GM12878 (cell line): ENCODE measurements at regions not wholly inside any gene's neighbourhood (a gene's known extent, or its start where the extent isn't known, plus 50 kb on each side); places are given as distances from the start of the nearest gene placed in this dataset.

Experiments used
- BHLHE40 ChIP-seq, 2 experiments: fragments of 450-650 bp in 1 of 2; IDR thresholded peaks; 2 replicates each; pipeline ENCODE4 v1.6.1; 2011 to 2017; ENCODE audit warnings: low read depth in 2 of 2, borderline replicate concordance in 1 of 2, improper control_type of control experiment in 1 of 2, low read length in 1 of 2, mild to moderate bottlenecking in 1 of 2
- ETV6 ChIP-seq, 2 experiments: fragments of 450-650 bp in 1 of 2; IDR thresholded peaks in 1 of 2; conservative IDR thresholded peaks in 1 of 2; 2 replicates each; pipeline ENCODE4 v1.6.1; 2014; ENCODE audit warnings: antibody characterized with exemption in 1 of 2, borderline replicate concordance in 1 of 2, low read depth in 1 of 2, mild to moderate bottlenecking in 1 of 2, moderate library complexity in 1 of 2
- GATAD2B ChIP-seq: fragments of 450-650 bp; conservative IDR thresholded peaks from 2 replicates; pipeline ENCODE4 v1.6.1; 2017; ENCODE audit warnings: low read depth, mild to moderate bottlenecking, moderate library complexity
- HCFC1 ChIP-seq: fragments of 150-350 bp; IDR thresholded peaks from 2 replicates; pipeline ENCODE4 v1.6.1; 2014; ENCODE audit warnings: low read length
- NFXL1 ChIP-seq: fragments of 450-650 bp; IDR thresholded peaks from 2 replicates; pipeline ENCODE4 v1.6.1; 2017; ENCODE audit warnings: antibody characterized with exemption, mild to moderate bottlenecking, borderline replicate concordance
- NR2F1 ChIP-seq: fragments of 450-650 bp; conservative IDR thresholded peaks from 2 replicates; pipeline ENCODE4 v1.6.1; 2017; ENCODE audit warnings: mild to moderate bottlenecking
- PAX8 ChIP-seq: fragments of 450-650 bp; IDR thresholded peaks from 2 replicates; pipeline ENCODE4 v1.6.1; 2017; ENCODE audit warnings: mild to moderate bottlenecking, moderate library complexity
- POLR2AphosphoS5 ChIP-seq: IDR thresholded peaks from 2 replicates; pipeline ENCODE4 v1.6.1; 2011; ENCODE audit warnings: mild to moderate bottlenecking, low read length, inconsistent platforms
- POU2F2 ChIP-seq: IDR thresholded peaks from 3 replicates; pipeline ENCODE4 v1.6.1; 2011; ENCODE audit warnings: low read depth, mild to moderate bottlenecking, low read length, borderline replicate concordance
- SIN3A ChIP-seq: IDR thresholded peaks from 2 replicates; pipeline ENCODE4 v1.6.1; 2012; ENCODE audit warnings: low read depth, low read length, improper control_type of control experiment
- SIX5 ChIP-seq: IDR thresholded peaks from 2 replicates; pipeline ENCODE4 v1.6.1; 2011; ENCODE audit warnings: mild to moderate bottlenecking, low read depth, low read length, moderate library complexity; ENCODE audit not compliant: severe bottlenecking
- TAF1 ChIP-seq: IDR thresholded peaks from 2 replicates; pipeline ENCODE4 v1.6.1; 2011; ENCODE audit warnings: mild to moderate bottlenecking, low read depth, low read length, borderline replicate concordance
- ZNF207 ChIP-seq: fragments of 450-650 bp; IDR thresholded peaks from 2 replicates; pipeline ENCODE4 v1.6.1; 2014; ENCODE audit warnings: antibody characterized with exemption, mild to moderate bottlenecking, borderline replicate concordance
- TF ChIP-seq, protein P1 (sequence below): IDR thresholded peaks from 2 replicates; pipeline ENCODE4 v1.6.1; 2012; ENCODE audit warnings: low read depth, low read length, improper control_type of control experiment
- TF ChIP-seq, protein P2 (sequence below): IDR thresholded peaks from 2 replicates; pipeline ENCODE4 v1.6.1; 2011; ENCODE audit warnings: borderline replicate concordance, low read depth, mild to moderate bottlenecking, moderate library complexity, low read length; ENCODE audit not compliant: insufficient read depth, poor library complexity, severe bottlenecking
- TF ChIP-seq, protein P3 (sequence below): IDR thresholded peaks from 2 replicates; pipeline ENCODE4 v1.6.1; 2012; ENCODE audit warnings: low read length, inconsistent platforms
- TF ChIP-seq, protein P4 (sequence below): IDR thresholded peaks from 2 replicates; pipeline ENCODE4 v1.6.1; 2011; ENCODE audit warnings: low read depth, low read length, improper control_type of control experiment, borderline replicate concordance
- TF ChIP-seq, protein P5 (sequence below): IDR thresholded peaks from 2 replicates; pipeline ENCODE4 v1.6.1; 2012; ENCODE audit warnings: improper control_type of control experiment, low read depth, low read length; ENCODE audit not compliant: insufficient replicate concordance

DNA sequence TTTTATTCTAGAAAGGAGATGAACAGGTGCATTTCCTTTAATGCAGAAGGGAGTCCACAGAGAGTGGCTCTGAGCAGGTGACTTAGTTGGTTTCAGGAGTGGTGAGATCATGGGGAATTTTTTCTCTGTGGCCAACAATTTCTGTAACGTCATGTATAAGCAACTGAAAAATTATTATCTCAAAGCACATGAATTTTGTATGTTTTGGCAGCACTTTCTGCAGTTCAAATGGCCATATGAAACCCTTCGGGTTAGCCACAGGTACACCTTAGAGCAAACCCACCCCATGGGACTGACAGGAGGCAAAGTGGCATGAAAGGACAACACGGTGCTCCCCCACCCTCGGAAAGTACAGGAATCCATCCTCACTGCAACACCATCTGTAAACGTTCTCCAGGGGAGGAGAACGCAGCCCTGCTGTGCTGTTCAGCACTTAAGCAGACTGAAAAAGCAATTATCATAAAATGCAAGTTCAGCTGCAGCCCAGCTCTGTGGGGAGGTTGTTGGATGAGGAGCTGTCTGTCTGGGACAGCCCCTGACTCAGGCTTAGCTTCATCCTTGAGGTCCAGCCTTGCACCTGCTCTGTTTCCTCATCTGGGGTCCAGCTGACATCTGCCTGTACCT, 55.8 kb upstream of the CLDN14 start (continued):
- TF ChIP-seq, protein P1, sequence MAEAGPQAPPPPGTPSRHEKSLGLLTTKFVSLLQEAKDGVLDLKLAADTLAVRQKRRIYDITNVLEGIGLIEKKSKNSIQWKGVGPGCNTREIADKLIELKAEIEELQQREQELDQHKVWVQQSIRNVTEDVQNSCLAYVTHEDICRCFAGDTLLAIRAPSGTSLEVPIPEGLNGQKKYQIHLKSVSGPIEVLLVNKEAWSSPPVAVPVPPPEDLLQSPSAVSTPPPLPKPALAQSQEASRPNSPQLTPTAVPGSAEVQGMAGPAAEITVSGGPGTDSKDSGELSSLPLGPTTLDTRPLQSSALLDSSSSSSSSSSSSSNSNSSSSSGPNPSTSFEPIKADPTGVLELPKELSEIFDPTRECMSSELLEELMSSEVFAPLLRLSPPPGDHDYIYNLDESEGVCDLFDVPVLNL: no peak
- TF ChIP-seq BHLHE40 (IDR thresholded peaks at IDR 0.05; ENCODE audit: borderline replicate concordance in 1 of 2, low read depth in 2 of 2, low read length in 1 of 2): peak; percentile 90 to 92
- TF ChIP-seq, protein P2, sequence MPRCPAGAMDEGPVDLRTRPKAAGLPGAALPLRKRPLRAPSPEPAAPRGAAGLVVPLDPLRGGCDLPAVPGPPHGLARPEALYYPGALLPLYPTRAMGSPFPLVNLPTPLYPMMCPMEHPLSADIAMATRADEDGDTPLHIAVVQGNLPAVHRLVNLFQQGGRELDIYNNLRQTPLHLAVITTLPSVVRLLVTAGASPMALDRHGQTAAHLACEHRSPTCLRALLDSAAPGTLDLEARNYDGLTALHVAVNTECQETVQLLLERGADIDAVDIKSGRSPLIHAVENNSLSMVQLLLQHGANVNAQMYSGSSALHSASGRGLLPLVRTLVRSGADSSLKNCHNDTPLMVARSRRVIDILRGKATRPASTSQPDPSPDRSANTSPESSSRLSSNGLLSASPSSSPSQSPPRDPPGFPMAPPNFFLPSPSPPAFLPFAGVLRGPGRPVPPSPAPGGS: peak; percentile 92
- no peak for TF ChIP-seq ZNF207
- TF ChIP-seq, protein P3, sequence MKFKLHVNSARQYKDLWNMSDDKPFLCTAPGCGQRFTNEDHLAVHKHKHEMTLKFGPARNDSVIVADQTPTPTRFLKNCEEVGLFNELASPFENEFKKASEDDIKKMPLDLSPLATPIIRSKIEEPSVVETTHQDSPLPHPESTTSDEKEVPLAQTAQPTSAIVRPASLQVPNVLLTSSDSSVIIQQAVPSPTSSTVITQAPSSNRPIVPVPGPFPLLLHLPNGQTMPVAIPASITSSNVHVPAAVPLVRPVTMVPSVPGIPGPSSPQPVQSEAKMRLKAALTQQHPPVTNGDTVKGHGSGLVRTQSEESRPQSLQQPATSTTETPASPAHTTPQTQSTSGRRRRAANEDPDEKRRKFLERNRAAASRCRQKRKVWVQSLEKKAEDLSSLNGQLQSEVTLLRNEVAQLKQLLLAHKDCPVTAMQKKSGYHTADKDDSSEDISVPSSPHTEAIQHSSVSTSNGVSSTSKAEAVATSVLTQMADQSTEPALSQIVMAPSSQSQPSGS: no peak
- peak; percentile 88 for TF ChIP-seq POLR2AphosphoS5
- TF ChIP-seq POU2F2: peak; percentile 81; the same call in 1 of the 3 replicates
- TF ChIP-seq SIX5: no peak
- TF ChIP-seq, protein P4, sequence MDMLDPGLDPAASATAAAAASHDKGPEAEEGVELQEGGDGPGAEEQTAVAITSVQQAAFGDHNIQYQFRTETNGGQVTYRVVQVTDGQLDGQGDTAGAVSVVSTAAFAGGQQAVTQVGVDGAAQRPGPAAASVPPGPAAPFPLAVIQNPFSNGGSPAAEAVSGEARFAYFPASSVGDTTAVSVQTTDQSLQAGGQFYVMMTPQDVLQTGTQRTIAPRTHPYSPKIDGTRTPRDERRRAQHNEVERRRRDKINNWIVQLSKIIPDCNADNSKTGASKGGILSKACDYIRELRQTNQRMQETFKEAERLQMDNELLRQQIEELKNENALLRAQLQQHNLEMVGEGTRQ: no peak; the same call in 1 of the 2 replicates
- TF ChIP-seq ETV6 (conservative IDR thresholded peaks at IDR 0.05 in 1 of 2, IDR thresholded peaks at IDR 0.05 in 1 of 2; ENCODE audit: borderline replicate concordance in 1 of 2, low read depth in 1 of 2): peak in 1 of 2 experiments; percentile 48; a peak in 1 of 4 replicates
- TF ChIP-seq HCFC1: no peak
- TF ChIP-seq NFXL1: no peak
- TF ChIP-seq SIN3A: no peak
- no peak for TF ChIP-seq PAX8
- TF ChIP-seq, protein P5, sequence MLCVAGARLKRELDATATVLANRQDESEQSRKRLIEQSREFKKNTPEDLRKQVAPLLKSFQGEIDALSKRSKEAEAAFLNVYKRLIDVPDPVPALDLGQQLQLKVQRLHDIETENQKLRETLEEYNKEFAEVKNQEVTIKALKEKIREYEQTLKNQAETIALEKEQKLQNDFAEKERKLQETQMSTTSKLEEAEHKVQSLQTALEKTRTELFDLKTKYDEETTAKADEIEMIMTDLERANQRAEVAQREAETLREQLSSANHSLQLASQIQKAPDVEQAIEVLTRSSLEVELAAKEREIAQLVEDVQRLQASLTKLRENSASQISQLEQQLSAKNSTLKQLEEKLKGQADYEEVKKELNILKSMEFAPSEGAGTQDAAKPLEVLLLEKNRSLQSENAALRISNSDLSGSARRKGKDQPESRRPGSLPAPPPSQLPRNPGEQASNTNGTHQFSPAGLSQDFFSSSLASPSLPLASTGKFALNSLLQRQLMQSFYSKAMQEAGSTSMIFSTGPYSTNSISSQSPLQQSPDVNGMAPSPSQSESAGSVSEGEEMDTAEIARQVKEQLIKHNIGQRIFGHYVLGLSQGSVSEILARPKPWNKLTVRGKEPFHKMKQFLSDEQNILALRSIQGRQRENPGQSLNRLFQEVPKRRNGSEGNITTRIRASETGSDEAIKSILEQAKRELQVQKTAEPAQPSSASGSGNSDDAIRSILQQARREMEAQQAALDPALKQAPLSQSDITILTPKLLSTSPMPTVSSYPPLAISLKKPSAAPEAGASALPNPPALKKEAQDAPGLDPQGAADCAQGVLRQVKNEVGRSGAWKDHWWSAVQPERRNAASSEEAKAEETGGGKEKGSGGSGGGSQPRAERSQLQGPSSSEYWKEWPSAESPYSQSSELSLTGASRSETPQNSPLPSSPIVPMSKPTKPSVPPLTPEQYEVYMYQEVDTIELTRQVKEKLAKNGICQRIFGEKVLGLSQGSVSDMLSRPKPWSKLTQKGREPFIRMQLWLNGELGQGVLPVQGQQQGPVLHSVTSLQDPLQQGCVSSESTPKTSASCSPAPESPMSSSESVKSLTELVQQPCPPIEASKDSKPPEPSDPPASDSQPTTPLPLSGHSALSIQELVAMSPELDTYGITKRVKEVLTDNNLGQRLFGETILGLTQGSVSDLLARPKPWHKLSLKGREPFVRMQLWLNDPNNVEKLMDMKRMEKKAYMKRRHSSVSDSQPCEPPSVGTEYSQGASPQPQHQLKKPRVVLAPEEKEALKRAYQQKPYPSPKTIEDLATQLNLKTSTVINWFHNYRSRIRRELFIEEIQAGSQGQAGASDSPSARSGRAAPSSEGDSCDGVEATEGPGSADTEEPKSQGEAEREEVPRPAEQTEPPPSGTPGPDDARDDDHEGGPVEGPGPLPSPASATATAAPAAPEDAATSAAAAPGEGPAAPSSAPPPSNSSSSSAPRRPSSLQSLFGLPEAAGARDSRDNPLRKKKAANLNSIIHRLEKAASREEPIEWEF: peak; percentile 93
- peak; percentile 98 for TF ChIP-seq GATAD2B
- TF ChIP-seq NR2F1: peak; percentile 88
- TF ChIP-seq TAF1: no peak
